Neuron (in vitro differentiated cells): ENCODE measurements at regions not wholly inside any gene's neighbourhood (a gene's known extent, or its start where the extent isn't known, plus 50 kb on each side); places are given as distances from the start of the nearest gene placed in this dataset.

Experiments
- H2AFZ ChIP-seq: one replicate; pipeline ENCODE4 v1.6.1; 2013; ENCODE audit warnings: low read depth, mild to moderate bottlenecking, inconsistent platforms, low read length, moderate library complexity
- H3K27me3 ChIP-seq: one replicate; pipeline ENCODE4 v1.6.1; 2013; ENCODE audit warnings: low read length; ENCODE audit not compliant: insufficient read depth
- H3K36me3 ChIP-seq: one replicate; pipeline ENCODE4 v1.6.1; 2013; ENCODE audit warnings: low read length; ENCODE audit not compliant: insufficient read depth
- H3K4me1 ChIP-seq: one replicate; pipeline ENCODE4 v1.6.1; 2013; ENCODE audit warnings: low read length; ENCODE audit not compliant: insufficient read depth
- H3K4me3 ChIP-seq: 2 replicates; pipeline ENCODE4 v1.5.1; 2013; ENCODE audit warnings: mild to moderate bottlenecking, low read length, moderate library complexity
- H3K9me3 ChIP-seq: one replicate; pipeline ENCODE4 v1.6.1; 2013; ENCODE audit warnings: low read length

DNA sequence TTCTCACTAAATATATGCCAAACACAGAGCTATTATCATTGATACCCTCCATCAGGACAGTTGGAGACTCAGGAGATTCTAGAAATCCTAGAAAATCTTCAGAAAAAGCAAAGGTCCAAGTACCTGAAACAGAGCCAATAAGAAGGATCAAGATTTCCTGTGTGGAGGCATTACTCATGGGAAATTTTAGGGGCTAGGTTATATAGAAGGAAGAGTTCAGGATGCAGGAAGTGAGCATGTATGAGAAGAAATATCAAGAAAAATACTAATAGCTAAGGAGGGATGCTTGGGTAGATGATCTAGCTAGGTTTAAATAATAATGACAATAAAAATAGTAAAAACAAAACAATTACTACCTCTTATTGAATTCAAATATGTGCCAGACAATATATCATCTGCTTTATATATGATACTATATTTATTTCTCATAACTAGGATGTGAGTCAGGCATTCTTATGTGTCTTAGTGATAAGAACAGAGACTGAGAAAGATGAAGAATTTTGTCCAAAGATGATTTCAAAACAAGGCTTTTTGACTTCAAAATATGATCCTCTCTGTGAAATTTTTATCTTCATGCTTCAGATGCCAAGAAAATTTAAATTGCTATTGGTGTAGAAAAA, 66.4 kb upstream of the HHIP start:
- Histone ChIP-seq H3K27me3 (no peaks in the 10 kb centered on the region), H3K9me3 (no peaks in the 10 kb centered on the region), H2AFZ (no peak overlapping the region), H3K36me3 (no peaks in the 10 kb centered on the region), H3K4me3 (no peak overlapping the region), H3K4me1 (no peaks in the 10 kb centered on the region)

GRCh38 chr4:144580430-144580829, 65.5 kb upstream of the HHIP start:
- Histone ChIP-seq H3K36me3 (no peaks in the 10 kb centered on the region), H3K4me3 (no peak overlapping the region), H3K9me3 (no peaks in the 10 kb centered on the region), H3K27me3 (no peaks in the 10 kb centered on the region), H3K4me1 (no peaks in the 10 kb centered on the region), H2AFZ (no peak overlapping the region)

- Histone ChIP-seq H3K4me3 (no peak overlapping the region), H3K4me1 (peaks cover 4% of the 10 kb centered on the region), H2AFZ (no peak overlapping the region), H3K9me3 (no peaks in the 10 kb centered on the region), H3K36me3 (no peaks in the 10 kb centered on the region), H3K27me3 (no peaks in the 10 kb centered on the region)
These were observed 63.7 kb upstream of the HHIP start for GRCh38 chr4:144582105-144582850.

DNA sequence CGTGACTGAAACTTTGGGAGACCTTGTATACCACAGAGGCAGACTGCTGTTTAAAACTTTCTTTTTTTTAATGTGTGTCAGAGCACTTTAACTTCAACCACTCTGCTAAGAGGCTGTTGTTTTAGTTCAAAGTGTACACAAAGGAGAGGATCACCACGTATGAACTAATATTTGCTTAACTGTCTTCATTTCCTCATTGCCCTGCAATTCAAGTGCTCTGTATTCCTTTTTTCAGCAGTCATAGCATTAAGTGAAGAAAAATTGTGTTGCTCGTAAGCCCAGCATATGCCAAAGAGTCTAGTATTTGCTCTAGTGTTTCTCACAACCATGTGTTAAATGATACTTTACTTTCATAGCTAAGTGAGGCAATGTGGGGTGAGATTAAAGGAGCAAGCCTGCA, 63.0 kb upstream of the HHIP start:
- H3K4me1 ChIP-seq = peaks cover 10% of the 10 kb centered on the region
- no peak overlapping the region for H3K4me3 ChIP-seq
- H3K36me3 ChIP-seq = no peaks in the 10 kb centered on the region
- no peaks in the 10 kb centered on the region for H3K27me3 ChIP-seq
- no peaks in the 10 kb centered on the region for H3K9me3 ChIP-seq
- no peak overlapping the region for H2AFZ ChIP-seq

GRCh38 chr4:144583658-144584057, 62.3 kb upstream of the HHIP start:
- Histone ChIP-seq H3K27me3 (no peaks in the 10 kb centered on the region), H3K4me3 (no peak overlapping the region), H2AFZ (no peak overlapping the region), H3K9me3 (no peaks in the 10 kb centered on the region), H3K4me1 (peaks cover 10% of the 10 kb centered on the region), H3K36me3 (no peaks in the 10 kb centered on the region)

DNA sequence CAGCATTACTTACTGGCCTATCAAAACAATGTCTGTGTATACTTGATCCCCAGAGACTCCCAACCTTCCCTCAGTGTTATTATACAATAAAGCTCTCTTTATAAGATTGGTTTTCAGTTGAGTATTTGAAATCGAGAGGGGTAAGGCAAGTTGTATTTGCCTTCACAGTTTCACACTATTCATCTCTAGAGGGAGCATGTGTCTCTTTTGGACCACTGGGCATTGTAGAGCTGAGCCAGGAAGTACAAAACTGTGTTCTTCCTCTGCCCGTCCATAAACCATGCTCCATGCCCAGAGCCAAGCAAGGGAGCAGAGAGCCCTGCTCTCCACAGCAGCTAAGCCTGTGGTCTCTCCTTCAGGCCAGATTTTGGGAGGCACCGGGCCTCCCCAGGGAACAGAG, 61.5 kb upstream of the HHIP start:
- no peak overlapping the region for H2AFZ ChIP-seq
- no peaks in the 10 kb centered on the region for H3K27me3 ChIP-seq
- H3K4me1 ChIP-seq = peaks cover 10% of the 10 kb centered on the region
- H3K9me3 ChIP-seq = peaks cover 2% of the 10 kb centered on the region
- no peak overlapping the region for H3K4me3 ChIP-seq
- no peaks in the 10 kb centered on the region for H3K36me3 ChIP-seq

DNA sequence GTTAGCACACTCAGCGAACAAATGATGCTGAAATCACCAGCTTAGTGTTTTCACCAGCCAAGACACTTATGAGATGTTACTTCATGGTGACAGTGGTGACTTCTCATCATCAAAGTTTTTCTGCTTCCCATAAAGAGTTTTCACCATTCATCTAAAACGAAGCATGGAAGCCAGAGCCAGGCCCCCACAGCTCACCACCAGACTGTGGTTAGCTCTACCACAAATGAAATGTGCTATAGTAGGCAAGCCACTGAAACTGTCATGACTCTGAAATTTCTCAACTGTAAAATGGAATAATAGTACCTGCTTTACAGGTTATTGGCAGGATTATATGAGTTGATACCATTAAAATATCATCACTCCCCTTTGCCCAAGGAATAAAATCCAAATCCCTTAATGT, 56.4 kb upstream of the HHIP start:
- no peaks in the 10 kb centered on the region for H3K27me3 ChIP-seq
- peaks cover 10% of the 10 kb centered on the region for H3K4me1 ChIP-seq
- H3K4me3 ChIP-seq = no peak overlapping the region
- H3K36me3 ChIP-seq = no peaks in the 10 kb centered on the region
- H3K9me3 ChIP-seq = peaks cover 2% of the 10 kb centered on the region
- H2AFZ ChIP-seq = no peak overlapping the region

DNA sequence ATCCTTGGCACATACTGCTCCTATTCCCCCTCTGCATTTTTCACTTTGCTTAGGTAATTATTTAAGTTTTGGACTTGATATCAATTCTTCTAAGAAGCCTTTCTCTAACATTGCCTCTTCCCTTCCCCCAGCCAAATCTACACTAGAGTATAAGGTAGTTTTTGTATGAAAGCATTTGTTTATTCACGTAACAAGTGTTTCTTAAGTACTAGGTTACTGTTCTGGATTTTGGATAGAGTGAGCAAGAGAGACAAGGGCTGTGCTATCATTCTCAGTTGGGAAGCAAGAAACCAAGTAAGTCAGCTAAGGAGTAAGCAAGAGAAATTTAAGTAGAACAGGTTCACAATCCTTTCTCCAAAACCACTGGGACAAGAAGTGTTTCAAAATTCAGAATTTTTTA, 55.9 kb upstream of the HHIP start:
- no peaks in the 10 kb centered on the region for H3K36me3 ChIP-seq
- H3K9me3 ChIP-seq = peaks cover 2% of the 10 kb centered on the region
- H2AFZ ChIP-seq = no peak overlapping the region
- H3K4me1 ChIP-seq = peaks cover 10% of the 10 kb centered on the region
- H3K27me3 ChIP-seq = no peaks in the 10 kb centered on the region
- no peak overlapping the region for H3K4me3 ChIP-seq

GRCh38 chr4:144591401-144591800, 54.6 kb upstream of the HHIP start:
- H3K4me3 ChIP-seq = no peak overlapping the region
- no peaks in the 10 kb centered on the region for H3K27me3 ChIP-seq
- H2AFZ ChIP-seq = no peak overlapping the region
- peaks cover 10% of the 10 kb centered on the region for H3K4me1 ChIP-seq
- no peaks in the 10 kb centered on the region for H3K36me3 ChIP-seq
- peaks cover 2% of the 10 kb centered on the region for H3K9me3 ChIP-seq

- Histone ChIP-seq H3K4me1 (peaks cover 6% of the 10 kb centered on the region), H2AFZ (no peak overlapping the region), H3K36me3 (no peaks in the 10 kb centered on the region), H3K27me3 (no peaks in the 10 kb centered on the region), H3K4me3 (no peak overlapping the region), H3K9me3 (peaks cover 2% of the 10 kb centered on the region)
These were observed 53.7 kb upstream of the HHIP start for GRCh38 chr4:144592264-144592663.

GRCh38 chr4:144594471-144594986, 51.4 kb upstream of the HHIP start:
- no peak overlapping the region for H2AFZ ChIP-seq
- no peaks in the 10 kb centered on the region for H3K9me3 ChIP-seq
- no peak overlapping the region for H3K4me3 ChIP-seq
- H3K27me3 ChIP-seq = no peaks in the 10 kb centered on the region
- H3K36me3 ChIP-seq = no peaks in the 10 kb centered on the region
- no peaks in the 10 kb centered on the region for H3K4me1 ChIP-seq

DNA sequence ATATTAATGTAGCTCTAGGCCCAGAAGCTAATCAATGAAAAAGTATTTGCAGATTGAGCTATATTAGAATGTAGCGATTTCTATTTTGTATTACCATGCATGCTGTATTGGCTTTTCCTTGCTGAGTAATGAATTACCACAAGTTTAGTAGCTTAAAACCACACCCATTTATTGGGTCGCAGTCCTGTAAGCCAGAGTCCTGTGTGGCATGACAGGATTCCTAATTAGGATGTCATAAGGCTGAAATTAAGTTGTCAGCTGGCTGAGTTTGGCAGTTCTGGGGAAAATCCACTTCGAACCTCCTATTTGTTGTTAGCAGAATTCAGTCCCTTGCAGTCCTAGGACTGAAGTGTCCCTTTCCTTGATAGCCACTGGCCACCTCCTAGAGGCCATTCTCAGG, 50.3 kb upstream of the HHIP start:
- Histone ChIP-seq H3K4me1 (no peaks in the 10 kb centered on the region), H3K27me3 (no peaks in the 10 kb centered on the region), H3K36me3 (no peaks in the 10 kb centered on the region), H2AFZ (no peak overlapping the region), H3K4me3 (no peak overlapping the region), H3K9me3 (no peaks in the 10 kb centered on the region)
